Hematopoietic multipotent progenitor cell treated with erythropoietin and hydrocortisone succinate and interleukin-3 and kit ligand, for 6 days (in vitro differentiated cells): ENCODE measurements at regions not wholly inside any gene's neighbourhood (a gene's known extent, or its start where the extent isn't known, plus 50 kb on each side); places are given as distances from the start of the nearest gene placed in this dataset.
"Not testable (repeated sequence)": the region's sequence is repeated elsewhere in the genome, so short reads cannot be mapped to it uniquely, and the experiment has no call there.

Experiments
- DNase-seq: peaks from one replicate; pipeline ENCODE4 v3.0.0-alpha.2; 2015

DNA sequence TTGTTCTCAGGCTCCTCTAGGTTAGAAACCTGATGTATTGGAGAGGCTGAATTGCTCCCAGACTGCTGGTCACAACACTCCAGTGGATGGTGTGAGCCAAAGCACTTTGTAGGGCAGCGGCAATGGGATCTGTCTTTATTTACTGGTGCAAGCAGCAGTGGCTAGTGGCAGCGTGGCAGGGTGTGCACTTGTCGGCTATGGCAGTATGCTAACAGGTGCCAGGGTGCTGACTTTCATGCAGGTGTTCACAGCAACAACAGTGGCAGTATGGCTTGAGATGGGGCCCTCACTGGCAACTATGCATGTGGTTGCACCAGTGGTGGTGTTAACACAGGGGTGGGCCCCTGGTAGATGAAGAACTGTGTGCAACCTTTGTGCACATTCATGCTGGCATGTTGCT, 347.8 kb downstream of the DSC3 start:
- DNase-seq = no peak

DNA sequence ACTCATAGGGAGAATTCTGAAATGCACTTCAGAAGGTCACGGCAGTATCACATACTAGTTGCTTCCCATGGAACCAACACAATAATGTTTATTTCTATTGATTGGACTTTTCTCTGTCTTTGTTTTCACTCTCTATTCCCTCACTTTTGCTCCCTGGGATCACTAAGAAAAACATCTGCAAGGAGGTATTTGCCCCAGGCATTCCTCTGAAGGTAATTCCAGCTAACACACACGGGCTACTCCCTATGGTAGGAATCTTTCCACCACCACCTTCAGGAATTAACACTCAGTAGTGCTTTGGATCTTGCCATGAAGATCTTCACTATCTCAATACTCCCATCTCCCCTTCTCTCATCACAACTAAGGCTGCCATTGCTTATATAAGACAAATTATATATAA, 353.3 kb downstream of the DSC3 start:
- DNase-seq = no peak

DNA sequence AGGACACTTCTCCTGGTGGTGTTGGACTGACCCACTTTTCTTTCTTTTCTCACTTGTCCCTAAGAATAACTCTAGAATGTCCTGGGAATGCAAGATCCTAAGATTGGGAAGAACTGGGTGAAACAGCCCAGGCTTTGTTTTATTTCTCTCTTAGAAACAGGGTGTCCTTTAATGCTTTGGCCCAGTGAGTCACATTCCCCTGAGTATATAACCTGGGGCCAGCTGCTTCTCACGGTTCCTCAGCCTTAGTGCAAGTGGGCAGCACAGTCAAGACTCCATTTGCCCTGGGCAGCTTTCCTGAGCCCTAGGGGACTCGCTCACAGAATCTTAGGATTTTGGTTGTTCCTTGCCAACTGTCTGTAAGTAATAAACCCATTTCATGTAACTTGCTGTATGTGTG, 355.0 kb downstream of the DSC3 start:
- no peak for DNase-seq

DNA sequence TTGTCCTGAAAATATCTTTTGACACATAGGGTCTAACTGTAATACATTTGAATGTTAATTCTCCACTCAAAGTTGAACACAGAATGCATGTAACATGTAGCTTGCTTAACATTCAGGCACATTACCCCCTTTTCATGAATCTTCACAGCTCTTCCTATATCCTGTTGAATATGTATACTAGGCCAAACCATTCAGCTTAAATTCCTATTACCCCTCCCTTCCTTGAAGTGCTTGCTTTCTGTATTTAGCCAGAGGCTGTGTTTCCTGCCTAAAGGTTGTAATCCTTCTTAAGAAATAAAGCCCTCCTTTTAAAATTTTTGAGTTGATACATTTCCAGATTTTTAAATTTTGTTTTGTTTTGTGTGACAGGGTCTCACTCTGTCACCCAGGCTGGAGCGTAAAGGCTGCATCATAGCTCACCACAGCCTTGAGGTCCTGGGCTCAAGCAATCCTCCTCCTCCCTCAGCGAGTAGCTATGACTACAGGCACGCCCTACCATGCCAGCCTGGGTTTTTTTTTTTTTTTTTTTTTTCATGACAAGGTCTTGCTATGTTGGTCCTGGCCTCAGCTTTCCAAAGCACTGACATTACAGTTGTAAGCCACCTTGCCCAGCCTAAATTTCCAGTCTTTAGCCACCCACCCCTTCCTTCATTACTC, 357.6 kb downstream of the DSC3 start:
- DNase-seq = no peak

DNA sequence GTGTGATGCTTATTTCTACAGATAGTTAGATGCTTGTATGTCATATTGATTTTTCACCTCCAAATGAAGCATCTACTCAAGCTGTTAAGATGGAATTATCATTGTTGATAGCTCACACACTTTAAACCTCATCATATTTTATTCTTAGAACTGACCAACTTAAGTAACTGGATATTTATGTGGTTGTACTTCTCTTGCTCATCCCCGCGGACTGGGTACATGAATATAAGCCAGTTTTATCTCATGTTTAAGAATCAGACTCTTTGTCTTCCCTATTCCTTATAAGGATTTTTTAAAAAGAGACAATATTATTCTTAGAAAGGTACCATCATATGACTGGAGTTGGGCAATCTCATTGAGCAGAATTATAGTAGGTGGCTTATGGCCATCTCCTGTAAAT, 358.7 kb downstream of the DSC3 start:
- no peak for DNase-seq

DNA sequence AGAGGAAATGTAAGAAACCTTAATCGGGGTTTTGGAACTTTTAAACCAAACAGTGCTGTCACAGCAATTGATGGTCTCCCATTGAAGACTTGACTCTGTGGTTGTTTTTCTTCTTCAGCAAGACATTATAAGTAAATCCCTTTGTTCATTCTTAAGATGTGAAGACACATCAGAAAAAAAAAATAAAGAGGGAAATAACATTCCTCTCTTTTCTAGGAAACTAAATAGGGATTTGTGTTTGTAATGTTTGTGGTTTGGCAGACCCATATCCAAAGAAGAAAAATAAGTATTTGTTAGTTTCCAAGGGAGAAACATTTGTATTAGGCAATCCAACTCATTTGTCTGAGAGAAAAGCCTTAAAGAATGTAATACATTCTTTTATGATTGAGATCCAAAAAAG, 359.9 kb downstream of the DSC3 start:
- DNase-seq = no peak

DNA sequence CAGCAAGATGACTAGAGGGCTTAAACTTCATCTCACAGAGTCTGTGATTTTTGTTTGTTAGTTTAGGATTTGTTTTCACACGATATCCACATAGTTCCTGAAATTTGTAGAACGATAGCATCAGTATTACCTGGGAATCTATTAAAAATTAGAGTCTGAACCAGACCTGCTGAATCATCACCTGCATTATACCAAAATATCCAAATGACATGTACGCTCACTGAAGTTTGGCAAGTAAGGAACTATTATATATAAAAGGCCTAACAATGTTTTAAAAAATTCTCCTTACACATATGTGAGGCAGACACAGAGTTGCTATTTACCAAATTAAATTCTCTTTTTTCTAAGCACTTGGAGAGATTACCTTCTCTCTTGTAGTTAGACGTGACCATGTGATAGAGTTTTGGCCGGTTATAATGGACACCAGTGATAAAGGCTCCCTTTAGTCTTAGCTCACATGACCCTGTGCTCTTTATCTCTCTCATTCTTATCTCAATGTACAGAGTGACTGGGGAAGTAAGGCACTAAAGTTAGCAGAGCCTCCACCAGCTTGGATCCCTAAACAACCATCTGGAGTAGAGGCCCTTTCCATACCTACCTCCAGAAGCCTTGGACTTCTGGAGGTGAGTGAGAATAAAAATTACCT, 363.1 kb downstream of the DSC3 start:
- peak; percentile 70 for DNase-seq

DNA sequence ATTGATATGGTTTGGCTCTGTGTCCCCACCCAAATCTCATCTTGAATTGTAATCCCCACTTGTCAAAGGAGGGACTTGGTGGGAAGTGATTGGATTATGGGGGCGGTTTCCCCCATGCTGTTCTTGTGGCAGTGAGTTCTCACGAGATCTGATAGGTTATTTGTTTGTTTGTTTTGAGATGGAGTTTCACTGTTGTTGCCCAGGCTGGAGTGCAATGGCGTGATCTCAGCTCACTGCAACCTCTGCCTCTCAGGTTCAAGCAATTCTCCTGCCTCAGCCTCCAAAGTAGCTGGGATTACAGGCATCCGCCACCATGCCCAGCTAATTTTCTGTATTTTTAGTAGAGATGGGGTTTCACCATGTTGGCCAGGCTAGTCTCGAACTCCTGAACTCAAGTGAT, 364.7 kb downstream of the DSC3 start:
- DNase-seq = not testable (repeated sequence)

DNA sequence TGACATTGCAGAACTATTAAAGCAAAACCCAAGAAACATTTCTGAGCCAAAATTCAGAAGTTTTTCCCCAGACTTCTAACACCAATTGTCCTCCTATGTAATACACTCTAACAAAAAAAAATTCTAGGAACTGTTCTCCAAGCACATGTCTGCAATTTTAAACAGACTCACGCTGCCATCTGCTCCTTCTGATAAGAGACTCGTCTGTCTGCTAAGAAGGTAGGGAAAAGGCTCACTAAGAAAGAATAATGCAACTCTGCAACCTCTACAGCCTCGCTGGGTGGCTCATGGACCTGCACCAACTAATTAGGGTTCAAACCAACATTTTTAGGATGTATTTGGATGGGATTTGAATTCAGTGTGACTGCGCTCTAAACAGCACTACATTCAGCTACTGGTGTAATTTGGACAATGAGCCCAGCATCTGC, 366.5 kb downstream of the DSC3 start:
- DNase-seq = peak; percentile 81

DNA sequence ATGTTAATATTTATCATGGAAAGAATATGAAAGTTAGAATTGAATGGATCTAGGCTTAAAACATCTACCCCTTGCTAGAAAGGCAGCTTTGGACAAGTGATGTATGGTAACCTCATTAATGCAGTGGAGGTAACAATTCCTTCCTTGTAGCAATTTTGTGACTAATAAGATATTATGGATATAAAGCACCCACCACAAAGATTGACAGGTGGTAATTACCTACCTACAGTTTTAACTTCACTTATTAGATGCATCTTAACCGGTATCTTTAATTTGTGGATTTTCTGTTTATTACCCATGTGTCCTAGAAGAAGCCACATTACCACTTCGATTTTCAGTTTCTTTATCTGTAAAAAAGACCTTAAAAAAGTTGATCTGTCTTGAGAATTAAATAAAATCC, 367.0 kb downstream of the DSC3 start:
- DNase-seq = no peak

DNA sequence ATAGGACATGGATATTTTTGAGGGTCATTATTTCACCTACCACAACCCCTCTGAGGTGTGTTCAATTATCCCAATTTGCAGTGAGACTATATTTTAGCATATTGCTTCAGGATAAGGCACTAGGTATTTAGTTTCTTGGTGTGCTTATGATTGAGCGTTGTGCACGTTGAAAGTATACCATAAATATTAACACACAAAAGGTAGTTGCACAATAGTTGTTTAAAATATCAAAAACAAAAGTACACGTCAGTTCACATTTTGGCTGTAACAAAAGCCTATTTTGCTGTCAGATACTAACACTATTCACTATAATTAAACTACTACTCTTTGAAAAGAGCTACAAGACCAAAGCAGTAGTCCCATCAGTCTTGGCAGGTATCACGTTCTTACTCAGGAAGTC, 367.5 kb downstream of the DSC3 start:
- no peak for DNase-seq

DNA sequence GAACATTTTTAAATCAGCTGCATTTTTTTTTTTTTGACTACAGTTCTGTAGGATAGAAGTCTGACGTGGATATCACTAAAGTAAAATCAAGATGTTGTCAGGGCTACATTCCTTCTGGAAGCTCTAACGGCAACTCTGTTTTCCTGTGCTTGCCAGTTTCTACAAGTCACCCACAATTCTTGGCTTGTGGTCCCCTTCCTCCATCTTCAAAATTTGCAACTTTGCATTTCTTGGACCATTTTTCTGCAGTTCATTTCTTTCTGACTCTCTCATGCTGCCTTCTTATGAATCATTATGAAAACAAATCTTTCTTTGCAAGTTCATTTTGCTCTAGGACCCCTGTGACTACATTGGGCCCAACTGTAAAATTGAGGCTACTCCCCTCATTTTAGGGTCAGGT, 367.9 kb downstream of the DSC3 start:
- DNase-seq = no peak

DNA sequence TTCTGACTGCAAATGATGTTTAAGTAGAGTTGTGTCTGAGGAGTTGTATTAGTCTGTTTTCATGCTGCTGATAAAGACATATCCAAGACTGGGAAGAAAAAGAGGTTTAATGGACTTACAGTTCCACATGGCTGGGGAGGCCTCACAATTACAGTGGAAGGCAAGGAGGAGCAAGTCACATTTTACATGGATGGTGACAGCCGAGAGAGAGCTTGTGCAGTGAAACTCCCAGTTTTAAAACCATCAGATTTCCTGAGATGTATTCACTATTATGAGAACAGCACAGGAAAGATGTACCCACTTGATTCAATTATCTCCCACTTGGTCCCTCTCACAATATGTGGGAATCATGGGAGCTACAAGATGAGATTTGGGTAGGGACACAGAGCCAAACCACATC, 370.1 kb downstream of the DSC3 start:
- DNase-seq = not testable (repeated sequence)

DNA sequence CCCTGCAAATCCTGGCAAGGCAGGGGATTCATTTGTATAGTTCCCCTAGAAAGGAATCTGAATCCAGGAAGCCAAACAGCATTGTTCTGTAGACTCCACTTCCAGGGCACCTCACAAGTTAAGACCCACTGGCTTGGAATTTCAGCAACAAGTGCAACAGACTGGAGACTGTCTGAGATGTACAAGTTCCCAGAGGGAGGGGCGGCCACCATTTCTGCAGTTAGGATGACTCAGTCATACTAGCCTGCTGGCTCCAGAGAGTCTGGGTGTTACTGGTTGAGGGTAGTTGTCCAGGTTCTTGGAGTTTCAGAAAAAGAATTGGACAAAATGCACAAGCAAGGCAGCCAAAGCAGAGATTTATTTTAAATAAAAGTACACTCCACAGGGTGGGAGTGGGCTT, 384.2 kb downstream of the DSC3 start:
- no peak for DNase-seq

DNA sequence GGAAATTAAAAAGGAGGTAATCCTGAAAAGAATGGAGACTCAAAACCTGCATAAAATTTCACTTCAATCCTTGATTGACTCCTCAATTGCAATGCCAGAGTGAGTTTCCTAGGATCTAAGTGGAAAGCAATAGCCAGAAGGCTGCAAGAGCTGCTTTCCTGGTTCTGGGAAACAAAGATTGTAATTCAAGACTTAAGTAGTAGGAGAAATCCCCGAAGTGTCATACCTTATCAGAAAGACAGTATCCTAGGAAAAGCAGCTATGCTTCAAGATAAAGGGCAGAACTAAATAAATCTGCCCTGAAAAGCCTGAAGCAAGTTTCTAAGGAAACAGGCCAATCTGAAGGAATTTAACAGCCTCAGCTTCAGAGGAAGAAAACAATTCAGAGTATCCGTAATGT, 390.2 kb downstream of the DSC3 start:
- DNase-seq = no peak

DNA sequence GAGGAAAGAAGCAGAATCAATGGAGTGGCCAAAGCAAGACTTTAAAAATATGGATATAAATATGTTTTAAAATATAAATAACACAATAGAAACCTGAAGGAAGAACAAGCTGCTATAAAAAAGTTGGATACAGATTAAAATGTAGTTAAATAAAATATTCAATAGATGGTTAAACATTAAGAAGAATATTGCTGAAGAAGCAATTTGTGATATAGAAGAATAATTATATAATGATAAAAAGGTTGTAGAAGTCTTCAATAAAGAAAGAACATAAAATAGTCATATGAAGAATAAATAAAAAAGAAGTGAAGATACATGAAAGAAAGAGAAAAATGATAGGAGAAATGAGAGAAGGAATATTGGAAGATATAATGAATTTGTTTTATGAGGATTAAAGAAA, 392.0 kb downstream of the DSC3 start:
- DNase-seq = no peak

DNA sequence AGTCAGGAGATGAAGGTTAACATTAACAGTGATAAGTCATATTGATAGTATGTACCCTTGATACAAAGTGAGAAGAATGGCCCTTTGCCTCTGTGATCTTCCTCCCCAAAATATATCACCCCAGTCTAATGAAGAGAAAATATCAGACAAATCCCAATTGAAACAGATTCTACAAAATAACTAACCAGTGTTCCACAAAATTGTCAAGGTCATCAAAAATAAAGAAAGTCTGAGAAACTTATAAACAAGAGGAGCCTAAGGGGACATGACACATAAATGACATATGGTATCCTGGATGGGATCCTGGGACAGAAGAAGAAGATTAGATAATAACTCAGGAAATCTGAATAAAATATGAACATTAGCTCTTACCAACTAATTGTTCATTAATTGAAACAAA, 398.4 kb downstream of the DSC3 start:
- DNase-seq = no peak

DNA sequence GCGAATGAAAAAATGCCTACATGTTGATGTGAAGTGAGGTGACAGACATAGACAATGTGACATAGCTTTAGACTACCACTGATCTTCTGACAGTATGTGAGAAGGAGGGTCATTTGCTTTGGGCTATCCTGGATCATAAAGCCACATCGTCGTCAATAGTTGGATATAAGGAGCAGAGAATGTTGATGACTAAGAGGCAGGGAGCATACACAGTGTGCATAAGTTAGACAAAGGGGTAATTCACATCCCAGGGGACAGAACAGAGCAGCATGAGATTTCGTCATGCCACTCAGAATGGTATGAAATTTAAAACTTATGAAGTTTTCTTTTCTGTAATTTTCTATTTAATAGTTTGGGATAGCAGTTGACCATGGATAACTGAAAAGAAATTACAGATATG, 403.2 kb downstream of the DSC3 start:
- DNase-seq = no peak

DNA sequence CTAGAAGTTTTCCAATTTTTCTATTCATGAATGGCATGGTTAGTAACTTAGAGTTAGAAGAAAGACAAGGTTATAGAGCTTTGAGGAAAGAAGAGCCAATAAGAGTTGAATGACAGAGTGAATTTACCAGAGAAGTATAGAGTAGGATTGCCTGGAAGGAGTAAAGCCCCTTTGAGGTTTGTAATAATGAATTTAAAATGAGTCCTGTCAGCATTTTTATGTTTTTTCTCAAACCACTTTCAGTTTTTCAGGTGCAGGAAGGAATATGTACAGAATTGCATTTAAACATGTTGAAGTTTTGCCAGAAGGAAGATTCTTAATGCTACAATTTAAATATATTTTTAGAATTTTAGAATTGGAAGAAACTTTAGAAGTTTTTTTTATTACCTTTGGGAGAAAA, 408.3 kb downstream of the DSC3 start:
- DNase-seq = no peak

DNA sequence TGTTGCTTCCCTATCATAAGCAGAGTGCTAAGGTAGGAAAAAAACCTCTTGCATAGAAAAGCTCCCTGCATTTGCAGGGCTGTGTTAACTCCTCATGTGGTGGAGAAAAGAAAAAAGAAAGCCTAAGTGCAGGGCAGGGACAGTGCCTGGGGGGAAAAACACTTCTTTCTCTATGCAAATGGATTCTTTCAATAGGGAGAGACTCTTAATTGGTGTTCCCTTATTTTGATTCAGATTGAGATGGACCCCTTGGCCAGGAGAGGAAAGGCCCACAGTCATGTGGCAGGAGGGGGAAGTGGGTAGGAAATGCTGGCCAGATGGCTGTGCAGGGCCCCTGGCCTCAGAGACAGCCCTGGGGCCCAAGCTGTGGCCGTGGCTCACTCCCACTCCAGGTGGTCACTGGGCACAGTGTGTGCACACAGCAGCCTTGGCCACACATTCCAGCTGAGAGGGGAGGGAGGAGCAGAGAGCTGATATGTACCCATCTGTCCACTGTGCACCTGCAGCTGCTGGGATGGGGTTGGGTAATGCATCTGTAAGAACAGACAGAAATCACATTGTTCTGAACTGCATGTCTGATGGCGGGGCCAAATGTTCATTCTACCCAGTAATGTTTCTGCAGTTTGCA, 410.4 kb downstream of the DSC3 start:
- DNase-seq = no peak

DNA sequence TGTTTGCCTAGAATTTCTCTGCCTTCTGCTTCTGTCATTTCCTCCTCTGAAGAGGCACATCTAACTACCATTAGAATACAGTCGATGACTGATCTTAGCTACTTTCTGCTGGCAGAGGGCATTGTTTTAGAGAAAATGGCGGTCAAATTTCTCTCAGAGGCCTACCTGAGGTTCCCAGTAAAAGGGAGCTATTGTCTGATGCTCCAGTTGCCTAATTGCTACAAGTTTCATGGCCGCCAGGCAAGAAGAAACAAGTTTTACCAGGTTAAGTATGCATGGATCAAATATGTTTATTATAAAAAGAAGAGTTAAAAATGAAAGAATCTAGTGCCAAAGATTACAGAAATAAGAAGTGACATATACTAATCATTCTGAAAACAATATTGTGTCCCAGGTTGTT, 416.6 kb downstream of the DSC3 start:
- no peak for DNase-seq

DNA sequence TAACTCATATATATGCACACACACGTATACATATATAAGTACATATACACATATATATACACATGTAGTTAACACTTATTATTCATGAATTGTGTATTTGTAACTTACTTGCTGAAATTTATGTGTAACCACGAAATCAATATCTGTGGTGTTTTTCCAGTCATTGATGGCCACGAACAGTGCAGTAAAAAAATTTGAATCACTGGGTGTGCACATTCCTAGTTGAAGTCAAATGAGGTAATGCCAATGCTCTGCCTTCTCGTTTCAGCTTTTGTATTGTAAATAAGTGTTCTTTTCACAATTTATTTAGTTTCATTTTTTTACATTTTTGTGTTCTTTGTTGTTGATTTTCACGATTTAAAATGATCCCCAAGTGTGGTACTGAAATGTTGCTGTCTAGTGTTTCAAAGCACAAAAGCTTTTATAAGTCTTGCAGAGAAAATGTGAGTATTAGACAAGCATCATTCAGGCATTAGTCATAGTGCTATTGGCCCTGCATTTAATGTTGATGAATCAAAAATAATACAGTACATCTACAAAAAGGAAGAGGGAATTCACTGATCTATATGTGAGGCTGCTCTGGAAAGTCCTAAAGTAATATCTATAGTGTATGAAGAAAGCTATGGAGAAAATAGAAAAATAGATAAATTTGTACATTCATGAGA, 419.0 kb downstream of the DSC3 start:
- DNase-seq = no peak

DNA sequence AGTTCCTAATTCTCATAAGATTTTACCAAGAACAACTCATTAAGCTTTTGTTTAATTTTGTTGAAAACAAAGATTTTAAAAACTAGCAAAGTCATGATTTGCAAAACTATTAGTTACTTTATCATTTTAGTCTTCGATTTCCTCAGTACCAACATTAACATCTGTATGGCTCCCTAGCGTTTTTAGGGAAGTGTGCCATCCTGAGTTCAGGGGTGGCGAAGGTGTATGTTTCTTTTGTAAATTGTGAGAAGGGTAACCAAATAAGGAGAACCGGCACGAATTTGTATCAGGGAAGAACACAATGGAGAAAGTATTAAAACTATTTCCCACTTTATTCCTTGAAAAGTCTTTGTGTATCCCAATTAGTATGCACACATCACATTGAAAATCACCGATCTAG, 419.9 kb downstream of the DSC3 start:
- no peak for DNase-seq

DNA sequence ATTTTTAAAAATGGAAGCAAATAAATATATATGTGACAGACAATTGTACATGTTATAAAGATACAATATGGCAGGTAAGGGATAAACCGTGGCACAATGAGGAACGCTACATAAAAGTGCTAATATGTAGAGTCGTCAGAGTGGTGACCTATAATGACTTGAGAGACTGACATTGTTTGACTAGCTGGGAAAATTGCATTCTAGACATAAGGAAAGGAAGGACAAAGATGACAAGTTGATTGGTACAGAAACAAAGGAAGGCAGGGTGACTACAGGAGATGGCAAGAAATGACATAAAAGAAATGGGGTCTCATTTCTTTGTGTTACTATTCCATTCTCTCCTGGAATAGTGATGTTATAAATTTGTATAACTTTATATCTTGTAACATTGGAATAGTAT, 420.4 kb downstream of the DSC3 start:
- DNase-seq = no peak
